Activated T-cell treated with anti-CD3 and anti-CD28 coated beads for 1 hour (primary cell): ENCODE measurements at regions not wholly inside any gene's neighbourhood (a gene's known extent, or its start where the extent isn't known, plus 50 kb on each side); places are given as distances from the start of the nearest gene placed in this dataset.
"Not testable (repeated sequence)": the region's sequence is repeated elsewhere in the genome, so short reads cannot be mapped to it uniquely, and the experiment has no call there.

ENCODE experiments used
- DNase-seq: peaks from one replicate; pipeline ENCODE4 v3.0.0-alpha.2; 2020; ENCODE audit warnings: low read depth

- DNase-seq: no peak
These were observed 62.3 kb upstream of the HIVEP3 start for GRCh38 chr1:41980827-41981653.

GRCh38 chr1:41978986-41979385 lies 60.3 kb upstream of the HIVEP3 start:
- DNase-seq: no peak

- no peak for DNase-seq
These were observed 58.6 kb upstream of the HIVEP3 start for GRCh38 chr1:41977326-41977725.

- DNase-seq: no peak
These were observed 57.9 kb upstream of the HIVEP3 start for GRCh38 chr1:41976671-41977070.

GRCh38 chr1:41975850-41976569 lies 57.3 kb upstream of the HIVEP3 start:
- no peak for DNase-seq

GRCh38 chr1:41975121-41975520 lies 56.4 kb upstream of the HIVEP3 start:
- no peak for DNase-seq

- DNase-seq: not testable (repeated sequence)
These were observed 49.8 kb upstream of the HIVEP3 start for GRCh38 chr1:41968557-41968956.
